ENCODE measurements at regions not wholly inside any gene's neighbourhood (a gene's known extent, or its start where the extent isn't known, plus 50 kb on each side); places are given as distances from the start of the nearest gene placed in this dataset.

- no peak overlapping the region for H3K4me3 ChIP-seq
- H3K27me3 ChIP-seq (replicated peaks; ENCODE audit: insufficient read depth), result no peaks in the 10 kb centered on the region
- no peak for TF ChIP-seq POLR2A (IDR thresholded peaks at IDR 0.05)
- TF ChIP-seq POLR2AphosphoS5 (IDR thresholded peaks at IDR 0.05), result no peak
- no peak for TF ChIP-seq CTCF (IDR thresholded peaks at IDR 0.05)
- no peaks in the 10 kb centered on the region for H3K9me3 ChIP-seq
- DNase-seq (ENCODE audit: low spot score), result no peak
- WGBS, result 22% methylated on average over 7 of the region's 8 CpGs
- no peaks in the 10 kb centered on the region for H3K36me3 ChIP-seq
- H3K4me1 ChIP-seq (replicated peaks), result no peaks in the 10 kb centered on the region
- no peak overlapping the region for H3K27ac ChIP-seq
- intact Hi-C loops (cut with DNase I), result loop anchor here (10.0 kb wide), 1 partner anchor 448 kb away; no protein-coding TSS in a partner anchor
These were observed 165.3 kb upstream of the BCOR start for GRCh38 chrX:40263014-40263560.

- H3K9me3 ChIP-seq, result no peaks in the 10 kb centered on the region
- DNase-seq (ENCODE audit: low spot score), result no peak
- intact Hi-C loops (cut with DNase I), result loop anchor here (10.0 kb wide), 1 partner anchor 448 kb away; no protein-coding TSS in a partner anchor
- no peak overlapping the region for H3K4me3 ChIP-seq
- H3K27ac ChIP-seq, result no peak overlapping the region
- no peaks in the 10 kb centered on the region for H3K27me3 ChIP-seq (replicated peaks; ENCODE audit: insufficient read depth)
- WGBS, result 89% methylated on average over 9 of the region's 13 CpGs
- H3K36me3 ChIP-seq, result no peaks in the 10 kb centered on the region
- H3K4me1 ChIP-seq (replicated peaks), result no peaks in the 10 kb centered on the region
- TF ChIP-seq CTCF (IDR thresholded peaks at IDR 0.05) (no peak), POLR2AphosphoS5 (IDR thresholded peaks at IDR 0.05) (no peak), POLR2A (IDR thresholded peaks at IDR 0.05) (no peak)
These were observed 164.6 kb upstream of the BCOR start for GRCh38 chrX:40262157-40263013.

- 83% methylated on average over 7 of the region's 7 CpGs for WGBS
- Histone ChIP-seq H3K4me3 (no peak overlapping the region), H3K27ac (no peak overlapping the region), H3K36me3 (no peaks in the 10 kb centered on the region), H3K4me1 (replicated peaks) (no peaks in the 10 kb centered on the region), H3K27me3 (replicated peaks; ENCODE audit: insufficient read depth) (no peaks in the 10 kb centered on the region), H3K9me3 (no peaks in the 10 kb centered on the region)
- no peak for TF ChIP-seq CTCF (IDR thresholded peaks at IDR 0.05)
- TF ChIP-seq POLR2AphosphoS5 (IDR thresholded peaks at IDR 0.05), result no peak
- TF ChIP-seq POLR2A (IDR thresholded peaks at IDR 0.05), result no peak
- no peak for DNase-seq (ENCODE audit: low spot score)
- intact Hi-C loops (cut with DNase I), result loop anchor here (10.0 kb wide), 1 partner anchor 447 kb away; no protein-coding TSS in a partner anchor
These were observed 164.0 kb upstream of the BCOR start for GRCh38 chrX:40261833-40262156.

GRCh38 chrX:40260146-40260747 lies 162.5 kb upstream of the BCOR start:
- Histone ChIP-seq H3K27me3 (replicated peaks; ENCODE audit: insufficient read depth) (no peaks in the 10 kb centered on the region), H3K36me3 (no peaks in the 10 kb centered on the region), H3K4me3 (no peak overlapping the region), H3K4me1 (replicated peaks) (no peaks in the 10 kb centered on the region), H3K27ac (no peak overlapping the region), H3K9me3 (no peaks in the 10 kb centered on the region)
- TF ChIP-seq CTCF (IDR thresholded peaks at IDR 0.05), result no peak
- TF ChIP-seq POLR2A (IDR thresholded peaks at IDR 0.05), result no peak
- no peak for TF ChIP-seq POLR2AphosphoS5 (IDR thresholded peaks at IDR 0.05)
- no peak for DNase-seq (ENCODE audit: low spot score)
- intact Hi-C loops (cut with DNase I), result loop anchor here (10.0 kb wide), 1 partner anchor 445 kb away; no protein-coding TSS in a partner anchor
- WGBS, result 94% methylated on average over 14 of the region's 14 CpGs
